HFFc6 (cell line): ENCODE measurements at regions not wholly inside any gene's neighbourhood (a gene's known extent, or its start where the extent isn't known, plus 50 kb on each side); places are given as distances from the start of the nearest gene placed in this dataset.

Experiments used
- DNase-seq: peaks from one replicate; pipeline ENCODE4 v3.0.0-alpha.2; 2018
- H3K27ac Mint-ChIP-seq: 2 replicates; pipeline ENCODE4 v1.8.0; 2020; ENCODE audit warnings: mild to moderate bottlenecking, mixed read lengths
- H3K27me3 Mint-ChIP-seq: 2 replicates; pipeline ENCODE4 v1.8.0; 2021; ENCODE audit warnings: mild to moderate bottlenecking, moderate library complexity, mixed read lengths; ENCODE audit not compliant: insufficient read depth
- H3K36me3 Mint-ChIP-seq: 2 replicates; pipeline ENCODE4 v1.8.0; 2021; ENCODE audit warnings: low read depth, mixed read lengths
- H3K4me1 Mint-ChIP-seq: 2 replicates; pipeline ENCODE4 v1.8.0; 2020; ENCODE audit warnings: low read depth, mixed read lengths
- H3K4me3 Mint-ChIP-seq: 2 replicates; pipeline ENCODE4 v1.8.0; 2020; ENCODE audit warnings: mild to moderate bottlenecking, moderate library complexity, mixed read lengths
- H3K9me3 Mint-ChIP-seq: 2 replicates; pipeline ENCODE4 v1.8.0; 2020; ENCODE audit warnings: mild to moderate bottlenecking, mixed read lengths
- CTCF ChIP-seq: fragments of 200-600 bp; sonication (generic); IDR thresholded peaks from 2 replicates; pipeline ENCODE4 v1.5.0; 2021; ENCODE audit warnings: antibody characterized with exemption, mild to moderate bottlenecking

- H3K27me3 Mint-ChIP-seq: peaks cover 25% of the 10 kb centered on the region
- TF ChIP-seq CTCF: no peak
- no peak overlapping the region for H3K4me3 Mint-ChIP-seq
- no peaks in the 10 kb centered on the region for H3K4me1 Mint-ChIP-seq
- no peaks in the 10 kb centered on the region for H3K36me3 Mint-ChIP-seq
- no peak overlapping the region for H3K27ac Mint-ChIP-seq
- no peaks in the 10 kb centered on the region for H3K9me3 Mint-ChIP-seq
- no peak for DNase-seq
Observed at GRCh38 chr7:377080-378040, 87.4 kb downstream of the FOXL3 start.

- H3K36me3 Mint-ChIP-seq: no peaks in the 10 kb centered on the region
- H3K27ac Mint-ChIP-seq: no peak overlapping the region
- H3K27me3 Mint-ChIP-seq: peaks cover 24% of the 10 kb centered on the region
- DNase-seq: no peak
- no peaks in the 10 kb centered on the region for H3K4me1 Mint-ChIP-seq
- TF ChIP-seq CTCF: no peak
- H3K9me3 Mint-ChIP-seq: no peaks in the 10 kb centered on the region
- H3K4me3 Mint-ChIP-seq: no peak overlapping the region; the same call in 1 of the 2 replicates
Observed at GRCh38 chr7:378041-378420, 88.1 kb downstream of the FOXL3 start.

- DNase-seq: no peak
- H3K27ac Mint-ChIP-seq: no peak overlapping the region
- H3K4me1 Mint-ChIP-seq: no peaks in the 10 kb centered on the region
- H3K36me3 Mint-ChIP-seq: no peaks in the 10 kb centered on the region; the same call in 1 of the 2 replicates
- peaks cover 21% of the 10 kb centered on the region for H3K27me3 Mint-ChIP-seq
- no peak overlapping the region; the same call in 1 of the 2 replicates for H3K4me3 Mint-ChIP-seq
- no peak for TF ChIP-seq CTCF
- peaks cover 5% of the 10 kb centered on the region for H3K9me3 Mint-ChIP-seq
Observed at GRCh38 chr7:378551-379455, 88.8 kb downstream of the FOXL3 start.

GRCh38 chr7:379456-380138 lies 89.6 kb downstream of the FOXL3 start:
- H3K9me3 Mint-ChIP-seq: peaks cover 13% of the 10 kb centered on the region
- no peak for TF ChIP-seq CTCF
- no peaks in the 10 kb centered on the region; the same call in 1 of the 2 replicates for H3K36me3 Mint-ChIP-seq
- no peaks in the 10 kb centered on the region for H3K4me1 Mint-ChIP-seq
- peaks cover 20% of the 10 kb centered on the region for H3K27me3 Mint-ChIP-seq
- H3K27ac Mint-ChIP-seq: no peak overlapping the region
- no peak for DNase-seq
- no peak overlapping the region; the same call in 1 of the 2 replicates for H3K4me3 Mint-ChIP-seq

- no peak for TF ChIP-seq CTCF
- no peak for DNase-seq
- Mint-ChIP-seq H3K27me3 (peaks cover 16% of the 10 kb centered on the region), H3K36me3 (no peaks in the 10 kb centered on the region; the same call in 1 of the 2 replicates), H3K9me3 (peaks cover 14% of the 10 kb centered on the region), H3K4me1 (no peaks in the 10 kb centered on the region), H3K4me3 (no peak overlapping the region), H3K27ac (no peak overlapping the region)
Observed at GRCh38 chr7:380139-380485, 90.1 kb downstream of the FOXL3 start.
